ENCODE measurements at regions not wholly inside any gene's neighbourhood (a gene's known extent, or its start where the extent isn't known, plus 50 kb on each side); places are given as distances from the start of the nearest gene placed in this dataset.
"Not testable (repeated sequence)": the region's sequence is repeated elsewhere in the genome, so short reads cannot be mapped to it uniquely, and the experiment has no call there.

- no peak for DNase-seq (ENCODE audit: low read depth)
Observed at GRCh38 chr14:25551674-25552073, 501.7 kb upstream of the STXBP6 start.

- no peak for DNase-seq (ENCODE audit: low read depth)
Observed at GRCh38 chr14:25546826-25547225, 496.9 kb upstream of the STXBP6 start.

- DNase-seq (ENCODE audit: low read depth): no peak
Observed at GRCh38 chr14:25537846-25538455, 488.0 kb upstream of the STXBP6 start.

GRCh38 chr14:25526290-25526689, 476.3 kb upstream of the STXBP6 start:
- DNase-seq (ENCODE audit: low read depth): no peak

GRCh38 chr14:25522926-25523325, 473.0 kb upstream of the STXBP6 start:
- no peak for DNase-seq (ENCODE audit: low read depth)

GRCh38 chr14:25522116-25522515, 472.2 kb upstream of the STXBP6 start:
- DNase-seq (ENCODE audit: low read depth): no peak

GRCh38 chr14:25521616-25522015, 471.7 kb upstream of the STXBP6 start:
- DNase-seq (ENCODE audit: low read depth): no peak

GRCh38 chr14:25520821-25521220, 470.9 kb upstream of the STXBP6 start:
- no peak for DNase-seq (ENCODE audit: low read depth)

GRCh38 chr14:25518364-25518763, 468.4 kb upstream of the STXBP6 start:
- no peak for DNase-seq (ENCODE audit: low read depth)

GRCh38 chr14:25516838-25517237, 466.9 kb upstream of the STXBP6 start:
- no peak for DNase-seq (ENCODE audit: low read depth)

GRCh38 chr14:25508845-25509244, 458.9 kb upstream of the STXBP6 start:
- no peak for DNase-seq (ENCODE audit: low read depth)

GRCh38 chr14:25501749-25502148, 451.8 kb upstream of the STXBP6 start:
- DNase-seq (ENCODE audit: low read depth): no peak

GRCh38 chr14:25488961-25489360, 439.0 kb upstream of the STXBP6 start:
- DNase-seq (ENCODE audit: low read depth): peak; percentile 39

GRCh38 chr14:25485381-25485780, 435.4 kb upstream of the STXBP6 start:
- no peak for DNase-seq (ENCODE audit: low read depth)

GRCh38 chr14:25484906-25485305, 435.0 kb upstream of the STXBP6 start:
- peak; percentile 20 for DNase-seq (ENCODE audit: low read depth)

- no peak for DNase-seq (ENCODE audit: low read depth)
Observed at GRCh38 chr14:25484235-25484634, 434.3 kb upstream of the STXBP6 start.

GRCh38 chr14:25477316-25478098, 427.6 kb upstream of the STXBP6 start:
- no peak for DNase-seq (ENCODE audit: low read depth)

- no peak for DNase-seq (ENCODE audit: low read depth)
Observed at GRCh38 chr14:25472700-25473099, 422.8 kb upstream of the STXBP6 start.

- no peak for DNase-seq (ENCODE audit: low read depth)
Observed at GRCh38 chr14:25464772-25465171, 414.8 kb upstream of the STXBP6 start.

GRCh38 chr14:25464078-25464477, 414.1 kb upstream of the STXBP6 start:
- DNase-seq (ENCODE audit: low read depth): no peak

GRCh38 chr14:25463480-25463879, 413.5 kb upstream of the STXBP6 start:
- DNase-seq (ENCODE audit: low read depth): no peak

- no peak for DNase-seq (ENCODE audit: low read depth)
Observed at GRCh38 chr14:25461780-25462179, 411.8 kb upstream of the STXBP6 start.

- DNase-seq (ENCODE audit: low read depth): no peak
Observed at GRCh38 chr14:25444381-25444780, 394.4 kb upstream of the STXBP6 start.

GRCh38 chr14:25440382-25440781, 390.4 kb upstream of the STXBP6 start:
- DNase-seq (ENCODE audit: low read depth): not testable (repeated sequence)

Data from forelimb muscle (tissue), 1 donor.